ENCODE measurements at regions not wholly inside any gene's neighbourhood (a gene's known extent, or its start where the extent isn't known, plus 50 kb on each side); places are given as distances from the start of the nearest gene placed in this dataset.

- Histone ChIP-seq H3K4me1 (no peaks in the 10 kb centered on the region), H3K27ac (no peak overlapping the region), H3K27me3 (no peaks in the 10 kb centered on the region), H3K9me3 (no peaks in the 10 kb centered on the region), H3K36me3 (replicated peaks in 1 of 2; ENCODE audit: insufficient read depth in 1 of 2, low read depth in 2 of 2) (no peaks in the 10 kb centered on the region), H3K4me3 (no peak overlapping the region)
- WGBS, 2 donors: 42 to 54% methylated on average over 1 of the region's 1 CpG
- ATAC-seq (no peak), DNase-seq (no peak)
- intact Hi-C loops (cut with DNase I): no loop called here
- no peak for TF ChIP-seq POLR2A (IDR thresholded peaks at IDR 0.05)
- TF ChIP-seq, protein P1, sequence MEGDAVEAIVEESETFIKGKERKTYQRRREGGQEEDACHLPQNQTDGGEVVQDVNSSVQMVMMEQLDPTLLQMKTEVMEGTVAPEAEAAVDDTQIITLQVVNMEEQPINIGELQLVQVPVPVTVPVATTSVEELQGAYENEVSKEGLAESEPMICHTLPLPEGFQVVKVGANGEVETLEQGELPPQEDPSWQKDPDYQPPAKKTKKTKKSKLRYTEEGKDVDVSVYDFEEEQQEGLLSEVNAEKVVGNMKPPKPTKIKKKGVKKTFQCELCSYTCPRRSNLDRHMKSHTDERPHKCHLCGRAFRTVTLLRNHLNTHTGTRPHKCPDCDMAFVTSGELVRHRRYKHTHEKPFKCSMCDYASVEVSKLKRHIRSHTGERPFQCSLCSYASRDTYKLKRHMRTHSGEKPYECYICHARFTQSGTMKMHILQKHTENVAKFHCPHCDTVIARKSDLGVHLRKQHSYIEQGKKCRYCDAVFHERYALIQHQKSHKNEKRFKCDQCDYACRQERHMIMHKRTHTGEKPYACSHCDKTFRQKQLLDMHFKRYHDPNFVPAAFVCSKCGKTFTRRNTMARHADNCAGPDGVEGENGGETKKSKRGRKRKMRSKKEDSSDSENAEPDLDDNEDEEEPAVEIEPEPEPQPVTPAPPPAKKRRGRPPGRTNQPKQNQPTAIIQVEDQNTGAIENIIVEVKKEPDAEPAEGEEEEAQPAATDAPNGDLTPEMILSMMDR (IDR thresholded peaks at IDR 0.05): no peak
Measured at GRCh38 chr3:107294117-107294516, 83.1 kb upstream of the CCDC54 start.

- Histone ChIP-seq H3K27me3 (no peaks in the 10 kb centered on the region), H3K36me3 (replicated peaks in 1 of 2; ENCODE audit: insufficient read depth in 1 of 2, low read depth in 2 of 2) (no peaks in the 10 kb centered on the region), H3K9me3 (no peaks in the 10 kb centered on the region), H3K4me1 (no peaks in the 10 kb centered on the region), H3K4me3 (no peak overlapping the region), H3K27ac (no peak overlapping the region)
- intact Hi-C loops (cut with DNase I): no loop called here
- TF ChIP-seq, protein P1 (IDR thresholded peaks at IDR 0.05): no peak
- TF ChIP-seq POLR2A (IDR thresholded peaks at IDR 0.05): no peak
- 93 to 95% methylated on average over 3 of the region's 3 CpGs for WGBS, 2 donors
- no peak for DNase-seq
- no peak for ATAC-seq
Measured at GRCh38 chr3:107297597-107297996, 79.6 kb upstream of the CCDC54 start.

- no peak for ATAC-seq
- intact Hi-C loops (cut with DNase I): no loop called here
- Histone ChIP-seq H3K9me3 (no peaks in the 10 kb centered on the region), H3K4me1 (no peaks in the 10 kb centered on the region), H3K4me3 (no peak overlapping the region), H3K27ac (no peak overlapping the region), H3K27me3 (no peaks in the 10 kb centered on the region), H3K36me3 (replicated peaks in 1 of 2; ENCODE audit: insufficient read depth in 1 of 2, low read depth in 2 of 2) (no peaks in the 10 kb centered on the region)
- TF ChIP-seq, protein P1 (IDR thresholded peaks at IDR 0.05): no peak
- no peak for TF ChIP-seq POLR2A (IDR thresholded peaks at IDR 0.05)
- WGBS, 2 donors: 73 to 78% methylated on average over 2 of the region's 2 CpGs
- no peak for DNase-seq
Measured at GRCh38 chr3:107307205-107307604, 70.0 kb upstream of the CCDC54 start.

DNA sequence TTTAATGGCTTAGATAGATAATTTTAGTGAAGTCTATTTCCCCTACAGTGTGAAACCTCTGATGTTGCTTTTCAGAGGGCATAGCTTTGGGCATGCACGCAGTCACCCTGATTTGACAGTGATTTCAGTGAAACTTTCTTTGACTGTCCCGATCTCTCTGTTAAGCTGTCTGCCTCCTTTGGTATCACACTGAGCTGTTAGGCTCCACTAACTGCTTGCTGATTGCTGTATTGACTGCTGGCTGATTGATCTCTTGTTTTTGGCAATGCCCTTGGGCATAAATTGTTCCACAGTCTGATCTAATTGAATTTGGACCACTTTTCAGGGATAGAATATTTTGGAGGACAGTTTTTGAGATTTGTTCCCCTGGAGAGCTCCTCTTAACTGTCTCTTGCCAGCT is 68.5 kb upstream of the CCDC54 start:
- TF ChIP-seq POLR2A (IDR thresholded peaks at IDR 0.05): no peak
- TF ChIP-seq, protein P1 (IDR thresholded peaks at IDR 0.05): no peak
- 33 to 50% methylated on average over 2 of the region's 2 CpGs for WGBS, 2 donors
- no peaks in the 10 kb centered on the region for H3K9me3 ChIP-seq
- no peaks in the 10 kb centered on the region for H3K36me3 ChIP-seq (replicated peaks in 1 of 2; ENCODE audit: insufficient read depth in 1 of 2, low read depth in 2 of 2)
- DNase-seq: no peak
- no peak overlapping the region for H3K4me3 ChIP-seq
- no peak overlapping the region for H3K27ac ChIP-seq
- no peaks in the 10 kb centered on the region for H3K27me3 ChIP-seq
- intact Hi-C loops (cut with DNase I): no loop called here
- no peak for ATAC-seq
- H3K4me1 ChIP-seq: no peaks in the 10 kb centered on the region

DNA sequence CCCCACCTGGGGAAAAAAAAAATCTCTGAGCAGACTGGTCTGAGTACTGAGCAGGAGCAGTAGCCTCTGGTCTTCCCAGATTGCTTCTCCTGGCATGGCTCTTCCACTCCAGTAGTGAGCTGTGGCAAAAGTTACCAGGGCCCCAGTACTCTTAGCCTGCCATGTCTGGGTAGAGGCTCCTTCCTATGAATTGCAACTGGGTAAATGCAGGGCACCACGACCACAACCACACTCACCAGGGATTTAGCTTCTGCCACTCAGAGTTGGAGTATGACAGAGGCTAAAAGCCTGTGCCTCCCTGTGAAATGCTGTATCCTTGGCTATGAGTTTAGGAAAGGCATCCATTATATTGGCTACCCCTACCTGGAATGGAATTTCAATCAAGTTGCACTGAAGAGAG is 67.9 kb upstream of the CCDC54 start:
- Histone ChIP-seq H3K9me3 (no peaks in the 10 kb centered on the region), H3K27ac (no peak overlapping the region), H3K27me3 (no peaks in the 10 kb centered on the region), H3K4me1 (no peaks in the 10 kb centered on the region), H3K36me3 (replicated peaks in 1 of 2; ENCODE audit: insufficient read depth in 1 of 2, low read depth in 2 of 2) (no peaks in the 10 kb centered on the region), H3K4me3 (no peak overlapping the region)
- DNase-seq (no peak), ATAC-seq (no peak)
- 79 to 80% methylated on average over 1 of the region's 1 CpG for WGBS, 2 donors
- intact Hi-C loops (cut with DNase I): no loop called here
- no peak for TF ChIP-seq POLR2A (IDR thresholded peaks at IDR 0.05)
- TF ChIP-seq, protein P1 (IDR thresholded peaks at IDR 0.05): no peak

Measured in body of pancreas (tissue), 4 donors.